ENCODE measurements at regions not wholly inside any gene's neighbourhood (a gene's known extent, or its start where the extent isn't known, plus 50 kb on each side); places are given as distances from the start of the nearest gene placed in this dataset.

- Histone ChIP-seq H2AFZ (peak overlapping the region; percentile 24; the same call in 1 of the 2 replicates), H3K4me1 (ENCODE audit: insufficient read depth) (peaks cover 17% of the 10 kb centered on the region), H3F3A (replicated peaks; ENCODE audit: low read depth) (no peaks in the 10 kb centered on the region), H3K27me3 (ENCODE audit: insufficient read depth) (no peaks in the 10 kb centered on the region), H3K4me2 (no peak overlapping the region), H4K20me1 (replicated peaks; ENCODE audit: insufficient read depth) (no peaks in the 10 kb centered on the region), H3K4me3 (no peak overlapping the region), H3K9me2 (ENCODE audit: insufficient read depth) (0 out of 2 replicates have a peak, but pooled peaks cover 3% of the 10 kb centered on the region), H3K36me3 (ENCODE audit: insufficient read depth) (no peaks in the 10 kb centered on the region), H3K27ac (ENCODE audit: low read depth) (no peak overlapping the region), H3K79me2 (replicated peaks; ENCODE audit: insufficient read depth) (no peaks in the 10 kb centered on the region)
- Mint-ChIP-seq H3K27ac (no peak overlapping the region), H3K4me3 (no peak overlapping the region), H3K27me3 (ENCODE audit: insufficient read depth, low read depth, poor library complexity) (no peaks in the 10 kb centered on the region), H3K4me1 (peaks cover 35% of the 10 kb centered on the region), H3K36me3 (ENCODE audit: low read depth) (no peaks in the 10 kb centered on the region), H3K9me3 (no peaks in the 10 kb centered on the region)
- TF ChIP-seq REST (IDR thresholded peaks at IDR 0.05; ENCODE audit: unreplicated experiment) = no peak
- TF ChIP-seq ZNF462 (CRISPR knock-in tag; IDR thresholded peaks at IDR 0.05) = no peak
- no peak for TF ChIP-seq JUNB (IDR thresholded peaks at IDR 0.05; ENCODE audit: unreplicated experiment)
- no peak for TF ChIP-seq ETS1 (IDR thresholded peaks at IDR 0.05)
- no peak for TF ChIP-seq CTCF (conservative IDR thresholded peaks at IDR 0.05; ENCODE audit: low read depth in 2 of 2)
- no peak for TF ChIP-seq EZH2 (IDR thresholded peaks at IDR 0.05; ENCODE audit: low read depth, unreplicated experiment)
- no peak for TF ChIP-seq NANOG (IDR thresholded peaks at IDR 0.05; ENCODE audit: borderline replicate concordance)
- no peak for TF ChIP-seq ZNF331 (CRISPR knock-in tag; IDR thresholded peaks at IDR 0.05; ENCODE audit: low read depth)
- DNase-seq (ENCODE audit: low spot score) (no peak), ATAC-seq (no peak)
These were observed 111.8 kb upstream of the CREB5 start for GRCh38 chr7:28300488-28300887.

Data from GM23338 (cell line).